ENCODE measurements at regions not wholly inside any gene's neighbourhood (a gene's known extent, or its start where the extent isn't known, plus 50 kb on each side); places are given as distances from the start of the nearest gene placed in this dataset.
A peak's percentile ranks its signal among the peaks of the same experiment; 100 is the strongest.

DNA sequence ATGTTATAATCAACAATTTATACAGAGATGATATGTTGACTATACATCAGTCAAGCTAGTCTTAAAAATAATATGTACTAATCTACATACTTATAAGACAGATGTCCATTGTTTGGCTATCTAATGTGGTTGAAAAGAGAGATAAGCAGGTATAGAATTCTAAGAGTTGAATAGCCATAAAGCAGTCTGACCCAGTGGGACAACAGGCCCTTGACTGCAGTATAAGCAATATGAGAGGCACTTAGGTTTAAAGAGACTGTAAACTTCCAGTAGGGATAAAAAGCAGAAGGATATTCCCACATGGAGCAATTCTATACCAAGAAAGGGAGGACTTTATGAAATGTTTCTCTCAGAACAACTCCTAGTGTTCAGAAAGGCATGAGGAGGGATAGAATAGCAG lies 139.3 kb downstream of the ELAPOR2 start:
- Histone ChIP-seq H3K4me1 (no peaks in the 10 kb centered on the region), H3K27me3 (no peaks in the 10 kb centered on the region), H3K36me3 (no peaks in the 10 kb centered on the region), H3K27ac (no peak overlapping the region), H3K9me3 (no peaks in the 10 kb centered on the region), H3K4me3 (no peak overlapping the region)
- DNase-seq, result no peak
- intact Hi-C loops (cut with DNase I; ENCODE audit: low total_unique reads), result no loop called here
- TF ChIP-seq, protein P1, sequence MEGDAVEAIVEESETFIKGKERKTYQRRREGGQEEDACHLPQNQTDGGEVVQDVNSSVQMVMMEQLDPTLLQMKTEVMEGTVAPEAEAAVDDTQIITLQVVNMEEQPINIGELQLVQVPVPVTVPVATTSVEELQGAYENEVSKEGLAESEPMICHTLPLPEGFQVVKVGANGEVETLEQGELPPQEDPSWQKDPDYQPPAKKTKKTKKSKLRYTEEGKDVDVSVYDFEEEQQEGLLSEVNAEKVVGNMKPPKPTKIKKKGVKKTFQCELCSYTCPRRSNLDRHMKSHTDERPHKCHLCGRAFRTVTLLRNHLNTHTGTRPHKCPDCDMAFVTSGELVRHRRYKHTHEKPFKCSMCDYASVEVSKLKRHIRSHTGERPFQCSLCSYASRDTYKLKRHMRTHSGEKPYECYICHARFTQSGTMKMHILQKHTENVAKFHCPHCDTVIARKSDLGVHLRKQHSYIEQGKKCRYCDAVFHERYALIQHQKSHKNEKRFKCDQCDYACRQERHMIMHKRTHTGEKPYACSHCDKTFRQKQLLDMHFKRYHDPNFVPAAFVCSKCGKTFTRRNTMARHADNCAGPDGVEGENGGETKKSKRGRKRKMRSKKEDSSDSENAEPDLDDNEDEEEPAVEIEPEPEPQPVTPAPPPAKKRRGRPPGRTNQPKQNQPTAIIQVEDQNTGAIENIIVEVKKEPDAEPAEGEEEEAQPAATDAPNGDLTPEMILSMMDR (IDR thresholded peaks at IDR 0.05), result no peak
- TF ChIP-seq POLR2A (IDR thresholded peaks at IDR 0.05), result no peak

DNA sequence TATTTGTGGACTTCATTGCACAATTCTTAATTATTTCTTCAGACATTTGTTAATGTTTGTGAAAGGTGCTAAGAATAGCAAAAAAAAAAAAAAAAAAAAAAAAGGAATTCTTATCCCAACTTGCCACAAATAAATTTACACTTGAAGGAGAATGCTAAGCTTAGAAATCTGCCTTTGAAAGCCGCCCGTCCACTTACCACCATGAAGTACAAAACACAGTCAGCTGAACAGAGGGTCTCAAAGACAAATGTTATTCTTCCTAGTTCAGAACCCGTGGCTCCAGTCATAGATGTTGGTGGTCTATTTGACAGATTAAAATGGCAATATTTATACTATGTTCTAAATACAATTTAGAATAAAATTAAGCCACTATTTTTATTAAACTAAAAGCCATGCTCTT lies 141.2 kb downstream of the ELAPOR2 start:
- H3K27me3 ChIP-seq, result no peaks in the 10 kb centered on the region
- H3K27ac ChIP-seq, result no peak overlapping the region
- H3K36me3 ChIP-seq, result no peaks in the 10 kb centered on the region
- H3K9me3 ChIP-seq, result no peaks in the 10 kb centered on the region
- intact Hi-C loops (cut with DNase I; ENCODE audit: low total_unique reads), result no loop called here
- H3K4me1 ChIP-seq, result no peaks in the 10 kb centered on the region
- no peak for DNase-seq
- no peak for TF ChIP-seq POLR2A (IDR thresholded peaks at IDR 0.05)
- TF ChIP-seq, protein P1 (IDR thresholded peaks at IDR 0.05), result no peak
- H3K4me3 ChIP-seq, result no peak overlapping the region

DNA sequence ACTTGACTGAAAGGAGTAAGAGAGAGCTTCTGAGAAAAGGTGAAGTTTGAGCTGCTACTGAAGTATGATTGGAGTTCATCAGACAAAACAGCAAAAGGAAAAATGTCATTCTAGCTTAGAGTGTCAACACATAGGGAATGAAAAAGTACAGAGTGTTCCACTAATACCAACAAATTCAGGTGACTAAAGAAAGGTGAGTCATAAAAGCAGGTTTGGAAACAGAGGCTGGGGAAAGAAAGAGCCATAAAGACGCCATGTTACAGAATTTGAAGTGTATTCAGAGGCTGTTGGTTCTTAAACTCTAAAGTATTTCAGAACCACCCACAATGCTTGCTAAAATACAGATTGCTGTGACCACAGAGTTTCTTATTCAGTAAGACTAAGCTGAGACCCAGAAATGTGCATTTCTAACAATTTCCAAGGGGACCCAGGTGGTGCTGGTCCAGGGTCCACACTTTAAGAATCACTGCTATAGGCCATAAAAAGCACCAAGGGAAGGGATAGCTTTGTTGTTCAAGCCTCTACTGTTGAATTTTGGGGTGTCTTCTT lies 143.1 kb downstream of the ELAPOR2 start:
- H3K4me3 ChIP-seq, result no peak overlapping the region
- intact Hi-C loops (cut with DNase I; ENCODE audit: low total_unique reads), result no loop called here

DNA sequence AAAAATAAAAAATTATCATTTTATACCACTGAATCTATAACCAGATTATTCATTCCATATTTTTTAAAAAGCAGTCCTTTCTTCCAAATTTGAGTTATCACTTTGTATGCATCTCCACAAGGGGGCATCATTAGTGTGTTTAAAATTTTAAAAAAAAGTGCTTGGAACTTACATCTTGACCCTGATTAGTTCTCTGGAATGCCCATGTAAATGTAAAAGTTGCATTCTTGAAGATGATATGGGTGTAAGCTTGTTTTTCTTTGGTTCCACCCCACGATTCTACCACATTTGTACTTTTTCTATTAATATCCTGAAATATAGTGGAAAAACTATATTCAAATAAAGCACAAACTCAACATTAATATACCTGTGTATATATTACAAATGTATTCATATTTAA lies 144.9 kb downstream of the ELAPOR2 start:
- Histone ChIP-seq H3K27ac (no peak overlapping the region), H3K4me1 (no peaks in the 10 kb centered on the region), H3K4me3 (no peak overlapping the region), H3K9me3 (no peaks in the 10 kb centered on the region), H3K36me3 (no peaks in the 10 kb centered on the region), H3K27me3 (no peaks in the 10 kb centered on the region)
- TF ChIP-seq POLR2A (IDR thresholded peaks at IDR 0.05), result no peak
- TF ChIP-seq, protein P1 (IDR thresholded peaks at IDR 0.05), result peak in 3 of 4 experiments; percentile 11 to 27 (median 15)
- no peak for DNase-seq
- intact Hi-C loops (cut with DNase I; ENCODE audit: low total_unique reads), result no loop called here

More for the DNA sequence above, 143.1 kb downstream of the ELAPOR2 start:
- Histone ChIP-seq H3K27me3 (no peaks in the 10 kb centered on the region), H3K9me3 (no peaks in the 10 kb centered on the region), H3K36me3 (no peaks in the 10 kb centered on the region), H3K4me1 (no peaks in the 10 kb centered on the region), H3K27ac (no peak overlapping the region)
- no peak for DNase-seq
- TF ChIP-seq POLR2A (IDR thresholded peaks at IDR 0.05), result no peak
- TF ChIP-seq, protein P1 (IDR thresholded peaks at IDR 0.05), result no peak
